Right lobe of liver (tissue), 4 donors: ENCODE measurements at regions not wholly inside any gene's neighbourhood (a gene's known extent, or its start where the extent isn't known, plus 50 kb on each side); places are given as distances from the start of the nearest gene placed in this dataset.
"Not testable (repeated sequence)": the region's sequence is repeated elsewhere in the genome, so short reads cannot be mapped to it uniquely, and the experiment has no call there.

Experiments
- POLR2A ChIP-seq: fragments of 450-650 bp; IDR thresholded peaks from one replicate; pipeline ENCODE4 v1.6.1; 2017; ENCODE audit warnings: antibody characterized with exemption, mild to moderate bottlenecking
- TF ChIP-seq, protein P1 (sequence below), 4 donors: fragments of 200-600 bp in 3 of 4; fragments of 450-650 bp in 1 of 4; IDR thresholded peaks; one replicate each; pipeline versions ENCODE4 v1.5.1 to v1.8.0; 2016 to 2022; ENCODE audit warnings: antibody characterized with exemption in 4 of 4, mild to moderate bottlenecking in 2 of 4
- donor health status: DM: no; HTN: no; CAD: no.
- donor health status: DM: no; HTN: no; CAD: no.
- donor health status: DM: no; HTN: yes; CAD: no.

DNA sequence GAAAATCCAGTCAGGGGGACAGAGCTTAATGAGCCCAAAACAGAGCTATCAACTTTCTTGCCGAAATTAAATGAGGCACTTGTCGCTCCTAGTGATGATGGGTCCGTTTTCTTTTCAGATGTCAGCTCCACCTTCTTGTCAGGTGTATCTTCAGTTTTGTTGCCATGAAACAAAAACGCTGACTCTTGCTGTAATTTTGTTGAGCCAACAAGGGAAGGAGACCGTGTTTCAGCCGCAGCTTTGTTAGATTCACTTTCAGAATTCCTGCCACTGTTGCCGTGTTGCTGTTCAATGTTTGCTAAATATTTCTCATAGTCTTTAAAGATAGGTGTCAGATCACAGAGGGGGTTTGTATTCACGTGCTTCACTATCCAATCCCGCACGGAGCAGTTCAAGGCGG, 316.6 kb upstream of the CDH18 start:
- not testable (repeated sequence) for TF ChIP-seq POLR2A
- TF ChIP-seq, protein P1, sequence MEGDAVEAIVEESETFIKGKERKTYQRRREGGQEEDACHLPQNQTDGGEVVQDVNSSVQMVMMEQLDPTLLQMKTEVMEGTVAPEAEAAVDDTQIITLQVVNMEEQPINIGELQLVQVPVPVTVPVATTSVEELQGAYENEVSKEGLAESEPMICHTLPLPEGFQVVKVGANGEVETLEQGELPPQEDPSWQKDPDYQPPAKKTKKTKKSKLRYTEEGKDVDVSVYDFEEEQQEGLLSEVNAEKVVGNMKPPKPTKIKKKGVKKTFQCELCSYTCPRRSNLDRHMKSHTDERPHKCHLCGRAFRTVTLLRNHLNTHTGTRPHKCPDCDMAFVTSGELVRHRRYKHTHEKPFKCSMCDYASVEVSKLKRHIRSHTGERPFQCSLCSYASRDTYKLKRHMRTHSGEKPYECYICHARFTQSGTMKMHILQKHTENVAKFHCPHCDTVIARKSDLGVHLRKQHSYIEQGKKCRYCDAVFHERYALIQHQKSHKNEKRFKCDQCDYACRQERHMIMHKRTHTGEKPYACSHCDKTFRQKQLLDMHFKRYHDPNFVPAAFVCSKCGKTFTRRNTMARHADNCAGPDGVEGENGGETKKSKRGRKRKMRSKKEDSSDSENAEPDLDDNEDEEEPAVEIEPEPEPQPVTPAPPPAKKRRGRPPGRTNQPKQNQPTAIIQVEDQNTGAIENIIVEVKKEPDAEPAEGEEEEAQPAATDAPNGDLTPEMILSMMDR (IDR thresholded peaks at IDR 0.05) = not testable (repeated sequence)
